Fibroblast of lung (primary cell): ENCODE measurements at regions not wholly inside any gene's neighbourhood (a gene's known extent, or its start where the extent isn't known, plus 50 kb on each side); places are given as distances from the start of the nearest gene placed in this dataset.
A peak's percentile ranks its signal among the peaks of the same experiment; 100 is the strongest.

Source experiments
- DNase-seq, 2 donors: peaks; one replicate each; pipeline versions ENCODE4 v3.0.0 to v3.0.0-alpha.2; 2010; ENCODE audit warnings: low read depth in 2 of 2
- H2AFZ ChIP-seq: 2 replicates; pipeline ENCODE4 v1.5.1; 2012; ENCODE audit warnings: low read length, control low read depth, inconsistent platforms
- H3K27ac ChIP-seq: 2 replicates; pipeline ENCODE4 v1.5.1; 2011; ENCODE audit warnings: low read length, control low read depth; ENCODE audit not compliant: insufficient read depth
- H3K27me3 ChIP-seq: 2 replicates; pipeline ENCODE4 v1.5.1; 2011; ENCODE audit warnings: mild to moderate bottlenecking, low read length; ENCODE audit not compliant: control insufficient read depth, insufficient read depth
- H3K36me3 ChIP-seq: 2 replicates; pipeline ENCODE4 v1.5.1; 2011; ENCODE audit warnings: low read length; ENCODE audit not compliant: control insufficient read depth, insufficient read depth
- H3K4me1 ChIP-seq: 2 replicates; pipeline ENCODE4 v1.5.1; 2011; ENCODE audit warnings: low read length; ENCODE audit not compliant: control insufficient read depth, insufficient read depth; ENCODE audit errors: extremely low read depth
- H3K4me2 ChIP-seq: 2 replicates; pipeline ENCODE4 v1.5.1; 2011; ENCODE audit warnings: low read length, control low read depth; ENCODE audit not compliant: insufficient read depth; ENCODE audit errors: extremely low read depth
- H3K4me3 ChIP-seq, 4 experiments: fragments of 200-600 bp in 1 of 4; sonication (generic) in 1 of 4; replicated peaks in 1 of 4; 2 replicates each; pipeline ENCODE4 v1.5.1; 2011 to 2016; ENCODE audit warnings: low read length in 4 of 4, low read depth in 3 of 4, mild to moderate bottlenecking in 3 of 4, control low read depth in 2 of 4, inconsistent platforms in 1 of 4, mixed read lengths in 1 of 4; ENCODE audit not compliant: insufficient read depth in 1 of 4; ENCODE audit errors: control extremely low read depth in 1 of 4
- H3K79me2 ChIP-seq: 2 replicates; pipeline ENCODE4 v1.5.1; 2012; ENCODE audit warnings: mild to moderate bottlenecking, low read length, inconsistent platforms; ENCODE audit not compliant: control insufficient read depth, insufficient read depth
- H3K9ac ChIP-seq: 2 replicates; pipeline ENCODE4 v1.5.1; 2011; ENCODE audit warnings: mild to moderate bottlenecking, low read length, control low read depth; ENCODE audit not compliant: insufficient read depth
- H3K9me3 ChIP-seq: 2 replicates; pipeline ENCODE4 v1.5.1; 2012; ENCODE audit warnings: low read depth, low read length; ENCODE audit not compliant: control insufficient read depth, insufficient read depth
- H4K20me1 ChIP-seq: 2 replicates; pipeline ENCODE4 v1.5.1; 2011; ENCODE audit warnings: low read length; ENCODE audit not compliant: control insufficient read depth, insufficient read depth; ENCODE audit errors: extremely low read depth
- EZH2 ChIP-seq: IDR thresholded peaks from 2 replicates; pipeline ENCODE4 v1.5.1; 2012; ENCODE audit warnings: low read length, control low read depth, mild to moderate bottlenecking; ENCODE audit errors: missing control alignments
- TF ChIP-seq, protein P1 (sequence below), 2 donors: IDR thresholded peaks in 1 of 2; conservative IDR thresholded peaks in 1 of 2; 1 replicate in 1 of 2; 2 replicates in 1 of 2; pipeline ENCODE4 v1.5.1; 2011 to 2012; ENCODE audit warnings: low read length in 2 of 2, control low read depth in 1 of 2, inconsistent platforms in 1 of 2, low read depth in 1 of 2, mild to moderate bottlenecking in 1 of 2

- Histone ChIP-seq H3K27me3 (no peaks in the 10 kb centered on the region), H3K4me2 (no peak overlapping the region), H3K4me1 (no peaks in the 10 kb centered on the region), H2AFZ (no peak overlapping the region), H3K27ac (no peak overlapping the region), H4K20me1 (no peaks in the 10 kb centered on the region), H3K9ac (no peak overlapping the region), H3K4me3 (no peak overlapping the region), H3K9me3 (no peaks in the 10 kb centered on the region), H3K36me3 (no peaks in the 10 kb centered on the region), H3K79me2 (no peaks in the 10 kb centered on the region)
- DNase-seq = no peak
- TF ChIP-seq, protein P1, sequence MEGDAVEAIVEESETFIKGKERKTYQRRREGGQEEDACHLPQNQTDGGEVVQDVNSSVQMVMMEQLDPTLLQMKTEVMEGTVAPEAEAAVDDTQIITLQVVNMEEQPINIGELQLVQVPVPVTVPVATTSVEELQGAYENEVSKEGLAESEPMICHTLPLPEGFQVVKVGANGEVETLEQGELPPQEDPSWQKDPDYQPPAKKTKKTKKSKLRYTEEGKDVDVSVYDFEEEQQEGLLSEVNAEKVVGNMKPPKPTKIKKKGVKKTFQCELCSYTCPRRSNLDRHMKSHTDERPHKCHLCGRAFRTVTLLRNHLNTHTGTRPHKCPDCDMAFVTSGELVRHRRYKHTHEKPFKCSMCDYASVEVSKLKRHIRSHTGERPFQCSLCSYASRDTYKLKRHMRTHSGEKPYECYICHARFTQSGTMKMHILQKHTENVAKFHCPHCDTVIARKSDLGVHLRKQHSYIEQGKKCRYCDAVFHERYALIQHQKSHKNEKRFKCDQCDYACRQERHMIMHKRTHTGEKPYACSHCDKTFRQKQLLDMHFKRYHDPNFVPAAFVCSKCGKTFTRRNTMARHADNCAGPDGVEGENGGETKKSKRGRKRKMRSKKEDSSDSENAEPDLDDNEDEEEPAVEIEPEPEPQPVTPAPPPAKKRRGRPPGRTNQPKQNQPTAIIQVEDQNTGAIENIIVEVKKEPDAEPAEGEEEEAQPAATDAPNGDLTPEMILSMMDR (conservative IDR thresholded peaks at IDR 0.05 in 1 of 2, IDR thresholded peaks at IDR 0.05 in 1 of 2; ENCODE audit: low read depth in 1 of 2, low read length in 2 of 2) = no peak
- no peak for TF ChIP-seq EZH2
Observed at GRCh38 chr9:87393706-87394230, 103.9 kb upstream of the DAPK1 start.

GRCh38 chr9:87395804-87396479 lies 101.7 kb upstream of the DAPK1 start:
- no peak for TF ChIP-seq EZH2
- TF ChIP-seq, protein P1 (conservative IDR thresholded peaks at IDR 0.05 in 1 of 2, IDR thresholded peaks at IDR 0.05 in 1 of 2; ENCODE audit: low read depth in 1 of 2, low read length in 2 of 2) = no peak
- no peaks in the 10 kb centered on the region for H3K4me1 ChIP-seq
- H3K9me3 ChIP-seq = no peaks in the 10 kb centered on the region
- H3K4me3 ChIP-seq = no peak overlapping the region
- no peak overlapping the region for H3K9ac ChIP-seq
- H2AFZ ChIP-seq = no peak overlapping the region
- H3K4me2 ChIP-seq = no peak overlapping the region
- H3K79me2 ChIP-seq = no peaks in the 10 kb centered on the region
- peak; percentile 42 to 61 for DNase-seq
- no peaks in the 10 kb centered on the region for H4K20me1 ChIP-seq
- no peak overlapping the region for H3K27ac ChIP-seq
- H3K36me3 ChIP-seq = no peaks in the 10 kb centered on the region
- no peaks in the 10 kb centered on the region for H3K27me3 ChIP-seq

DNA sequence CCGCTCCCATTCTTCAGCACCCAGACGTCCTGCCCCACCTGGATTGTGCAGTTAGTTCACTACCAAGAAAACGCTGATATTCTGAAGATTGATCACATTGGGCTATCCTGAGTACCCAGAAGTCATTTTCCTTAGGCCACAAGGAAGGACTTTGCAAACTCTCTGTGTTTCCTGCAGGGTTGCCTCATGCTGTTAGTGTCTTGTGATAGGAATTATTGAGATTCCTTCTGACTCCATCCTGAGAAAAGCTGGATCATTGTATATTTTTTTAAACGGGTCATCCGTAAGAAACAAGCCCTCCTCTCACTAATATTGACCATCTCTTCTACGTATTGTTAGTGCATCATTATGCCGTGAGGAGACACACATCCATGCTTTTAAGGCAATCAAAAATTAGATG lies 96.0 kb upstream of the DAPK1 start:
- Histone ChIP-seq H3K36me3 (no peaks in the 10 kb centered on the region), H3K4me3 (no peak overlapping the region), H3K9me3 (no peaks in the 10 kb centered on the region), H3K4me2 (no peak overlapping the region), H2AFZ (no peak overlapping the region), H3K79me2 (no peaks in the 10 kb centered on the region), H3K27me3 (no peaks in the 10 kb centered on the region), H3K27ac (no peak overlapping the region), H4K20me1 (no peaks in the 10 kb centered on the region), H3K4me1 (no peaks in the 10 kb centered on the region), H3K9ac (no peak overlapping the region)
- no peak for DNase-seq
- TF ChIP-seq, protein P1 (conservative IDR thresholded peaks at IDR 0.05 in 1 of 2, IDR thresholded peaks at IDR 0.05 in 1 of 2; ENCODE audit: low read depth in 1 of 2, low read length in 2 of 2) = no peak
- no peak for TF ChIP-seq EZH2
